HepG2 (cell line): ENCODE measurements at regions not wholly inside any gene's neighbourhood (a gene's known extent, or its start where the extent isn't known, plus 50 kb on each side); places are given as distances from the start of the nearest gene placed in this dataset.

Experiments
- ATAC-seq: fragments of 200-7000 bp; cut with Tn5 transposase; 3 replicates; pipeline ENCODE4 v1.9.1; 2020; ENCODE audit warnings: mild to moderate bottlenecking, moderate library complexity
- BruUV-seq: library from RNA; stranded (reverse); fragments of 400-500 nt; replicated peaks from 2 replicates; lab custom pipeline; 2021; lab: Mats Ljungman, UMichigan
- CTCF ChIA-PET: fragments of 300-600 bp; formaldehyde crosslinking; extraction: SDS; loops from one replicate; lab custom pipeline; 2021; ENCODE audit warnings: low total read pairs, inconsistent platforms, low intra/inter-chr PET ratio; lab: Yijun Ruan, JAX
- POLR2A ChIA-PET: fragments of 350-600 bp; sonication (Branson Sonifier 250); formaldehyde crosslinking; loops from one replicate; lab custom pipeline; 2020; ENCODE audit warnings: antibody characterized with exemption, inconsistent platforms; lab: Yijun Ruan, JAX
- DNase-seq: peaks from one replicate; pipeline ENCODE4 v3.0.0-alpha.2; 2015; ENCODE audit warnings: low spot score
- FAIRE-seq: peaks from 3 replicates; lab custom pipeline; 2011; peaks lifted over from hg19 to GRCh38; lab: Jason Lieb, UNC
- H2AFZ ChIP-seq: one replicate; pipeline ENCODE4 v1.6.1; 2011; ENCODE audit warnings: low read length, inconsistent platforms
- H3K27ac ChIP-seq: fragments of 300-600 bp; 3 replicates; pipeline ENCODE4 v1.8.0; 2011; ENCODE audit warnings: mixed run types, mild to moderate bottlenecking, mixed read lengths, low read length, inconsistent platforms; ENCODE audit not compliant: insufficient read depth; ENCODE audit errors: extremely low read length
- H3K27me3 ChIP-seq, 2 experiments: fragments of 200-600 bp in 1 of 2; 2 replicates in 1 of 2; 3 replicates in 1 of 2; pipeline versions ENCODE4 v1.6.0 to v1.8.0; 2011; ENCODE audit warnings: low read length in 2 of 2, mild to moderate bottlenecking in 2 of 2, moderate library complexity in 2 of 2, inconsistent platforms in 1 of 2; ENCODE audit not compliant: insufficient read depth in 2 of 2, control insufficient read depth in 1 of 2
- H3K36me3 ChIP-seq, 2 experiments: fragments of 200-600 bp in 1 of 2; replicated peaks in 1 of 2; 2 replicates in 1 of 2; 3 replicates in 1 of 2; pipeline versions ENCODE4 v1.5.1 to v1.8.0; 2011; ENCODE audit warnings: low read length in 2 of 2, inconsistent platforms in 1 of 2; ENCODE audit not compliant: insufficient read depth in 2 of 2, control insufficient read depth in 1 of 2
- H3K4me1 ChIP-seq: 2 replicates; pipeline ENCODE4 v1.5.1; 2012; ENCODE audit warnings: low read length, inconsistent platforms; ENCODE audit not compliant: insufficient read depth
- H3K4me2 ChIP-seq: 2 replicates; pipeline ENCODE4 v1.6.0; 2011; ENCODE audit warnings: low read depth, low read length, inconsistent platforms
- H3K4me3 ChIP-seq, 3 experiments: fragments of 200-600 bp in 1 of 3; sonication (generic), shearing (Covaris generic) in 1 of 3; replicated peaks in 1 of 3; 2 replicates each; pipeline ENCODE4 v1.5.1; 2011 to 2016; ENCODE audit warnings: low read length in 3 of 3, inconsistent platforms in 2 of 3, low read depth in 2 of 3, mild to moderate bottlenecking in 2 of 3, control low read depth in 1 of 3, mixed read lengths in 1 of 3; ENCODE audit not compliant: insufficient read depth in 1 of 3
- H3K79me2 ChIP-seq: one replicate; pipeline ENCODE4 v1.6.1; 2011; ENCODE audit warnings: low read length, inconsistent platforms; ENCODE audit not compliant: insufficient read depth
- H3K9ac ChIP-seq: 2 replicates; pipeline ENCODE4 v1.6.0; 2011; ENCODE audit warnings: mild to moderate bottlenecking, low read depth, low read length, inconsistent platforms; ENCODE audit not compliant: insufficient read depth
- H3K9me3 ChIP-seq: 2 replicates; pipeline ENCODE4 v1.5.1; 2012; ENCODE audit warnings: mild to moderate bottlenecking, low read length
- H4K20me1 ChIP-seq: 2 replicates; pipeline ENCODE4 v1.6.0; 2011; ENCODE audit warnings: inconsistent platforms, mild to moderate bottlenecking, low read length, moderate library complexity; ENCODE audit not compliant: insufficient read depth
- ATF7 ChIP-seq, 2 experiments: fragments of 450-650 bp in 1 of 2; sonication (generic) in 1 of 2; formaldehyde crosslinking in 1 of 2; IDR thresholded peaks; 2 replicates each; pipeline versions ENCODE4 v1.4.0 to v1.6.1; 2016 to 2020; ENCODE audit warnings: antibody characterized with exemption in 1 of 2, mild to moderate bottlenecking in 1 of 2, missing genetic modification reagents in 1 of 2
- FOXA1 ChIP-seq, 2 experiments: fragments of 450-650 bp in 1 of 2; sonication (generic) in 1 of 2; formaldehyde crosslinking in 1 of 2; IDR thresholded peaks; 2 replicates each; pipeline versions ENCODE4 v1.4.0 to v1.6.1; 2016 to 2020; ENCODE audit warnings: missing genetic modification reagents in 1 of 2
- HNRNPK ChIP-seq: fragments of 200-400 bp; formaldehyde crosslinking; IDR thresholded peaks from 2 replicates; pipeline ENCODE4 v1.6.1; 2018; ENCODE audit warnings: low read length, low read depth, moderate library complexity, mild to moderate bottlenecking; ENCODE audit not compliant: poor library complexity, severe bottlenecking
- ISX ChIP-seq: sonication (generic); formaldehyde crosslinking; conservative IDR thresholded peaks from 2 replicates; pipeline ENCODE4 v1.5.0; 2020; ENCODE audit warnings: missing genetic modification reagents
- KMT2A ChIP-seq: sonication (generic); formaldehyde crosslinking; IDR thresholded peaks from 2 replicates; pipeline ENCODE4 v1.4.0; 2020; ENCODE audit warnings: missing genetic modification reagents
- MAFF ChIP-seq: IDR thresholded peaks from 2 replicates; pipeline ENCODE4 v1.6.1; 2011; ENCODE audit warnings: low read depth, low read length, improper control_type of control experiment
- MTERF4 ChIP-seq: sonication (generic); formaldehyde crosslinking; IDR thresholded peaks from 2 replicates; pipeline ENCODE4 v1.8.0; 2023; ENCODE audit warnings: mild to moderate bottlenecking, missing genetic modification reagents
- NBN ChIP-seq: fragments of 450-650 bp; conservative IDR thresholded peaks from 2 replicates; pipeline ENCODE4 v1.6.1; 2017
- NR2F2 ChIP-seq: IDR thresholded peaks from 2 replicates; pipeline ENCODE4 v1.6.1; 2012; ENCODE audit warnings: low read depth, inconsistent platforms, borderline replicate concordance
- RAD21 ChIP-seq: fragments of 450-650 bp; formaldehyde crosslinking; IDR thresholded peaks from 2 replicates; pipeline ENCODE4 v1.5.0; 2020; ENCODE audit warnings: mild to moderate bottlenecking
- RBAK ChIP-seq: sonication (generic); formaldehyde crosslinking; IDR thresholded peaks from 2 replicates; pipeline ENCODE4 v1.5.1; 2020; ENCODE audit warnings: mild to moderate bottlenecking, missing genetic modification reagents
- RBM22 ChIP-seq: fragments of 200-400 bp; formaldehyde crosslinking; optimal IDR thresholded peaks from 2 replicates; pipeline ENCODE3; 2017; ENCODE audit warnings: mild to moderate bottlenecking, low read length, moderate library complexity
- TCF7 ChIP-seq: sonication (generic); IDR thresholded peaks from 2 replicates; pipeline ENCODE4 v1.6.1; 2016; ENCODE audit warnings: antibody characterized with exemption, low read depth
- TSC22D2 ChIP-seq: sonication (generic); formaldehyde crosslinking; IDR thresholded peaks from 2 replicates; pipeline ENCODE4 v1.5.1; 2020; ENCODE audit warnings: missing genetic modification reagents, mild to moderate bottlenecking, borderline replicate concordance
- ZNF292 ChIP-seq: sonication (generic); formaldehyde crosslinking; IDR thresholded peaks from 2 replicates; pipeline ENCODE4 v1.8.1; 2022; ENCODE audit warnings: mild to moderate bottlenecking, low read depth, missing genetic modification reagents, borderline replicate concordance
- ZNF567 ChIP-seq: sonication (generic); formaldehyde crosslinking; IDR thresholded peaks from 2 replicates; pipeline ENCODE4 v1.8.1; 2023; ENCODE audit warnings: mild to moderate bottlenecking, missing genetic modification reagents, borderline replicate concordance
- ZNF709 ChIP-seq: sonication (generic); formaldehyde crosslinking; IDR thresholded peaks from 2 replicates; pipeline ENCODE4 v1.5.0; 2020; ENCODE audit warnings: mild to moderate bottlenecking, missing genetic modification reagents
- ZNF776 ChIP-seq: sonication (generic); formaldehyde crosslinking; IDR thresholded peaks from 2 replicates; pipeline ENCODE4 v1.4.0; 2020; ENCODE audit warnings: mild to moderate bottlenecking, missing genetic modification reagents
- WGBS: methylation state at CpG from one replicate; pipeline ENCODE4 v1.1.6; 2017; ENCODE audit warnings: low lambda C conversion rate; 5-methylcytosine and 5-hydroxymethylcytosine counted together
- in situ Hi-C: cut with HindIII; loops from 2 replicates; pipeline ENCODE4 v1.10.0; 2017; ENCODE audit warnings: low pct_unique_long_range_greater_than_20kb; ENCODE audit not compliant: extremely low pct_ligation_motif_present
- intact Hi-C: fragments of 100-400 bp; cut with micrococcal nuclease; formaldehyde crosslinking; loops from one replicate; pipeline ENCODE4 v1.10.0; 2022; ENCODE audit not compliant: unreplicated experiment
- TF ChIP-seq, protein P1 (sequence below): sonication (generic); formaldehyde crosslinking; IDR thresholded peaks from 2 replicates; pipeline ENCODE4 v1.5.0; 2020; ENCODE audit warnings: mild to moderate bottlenecking, missing genetic modification reagents, borderline replicate concordance

DNA sequence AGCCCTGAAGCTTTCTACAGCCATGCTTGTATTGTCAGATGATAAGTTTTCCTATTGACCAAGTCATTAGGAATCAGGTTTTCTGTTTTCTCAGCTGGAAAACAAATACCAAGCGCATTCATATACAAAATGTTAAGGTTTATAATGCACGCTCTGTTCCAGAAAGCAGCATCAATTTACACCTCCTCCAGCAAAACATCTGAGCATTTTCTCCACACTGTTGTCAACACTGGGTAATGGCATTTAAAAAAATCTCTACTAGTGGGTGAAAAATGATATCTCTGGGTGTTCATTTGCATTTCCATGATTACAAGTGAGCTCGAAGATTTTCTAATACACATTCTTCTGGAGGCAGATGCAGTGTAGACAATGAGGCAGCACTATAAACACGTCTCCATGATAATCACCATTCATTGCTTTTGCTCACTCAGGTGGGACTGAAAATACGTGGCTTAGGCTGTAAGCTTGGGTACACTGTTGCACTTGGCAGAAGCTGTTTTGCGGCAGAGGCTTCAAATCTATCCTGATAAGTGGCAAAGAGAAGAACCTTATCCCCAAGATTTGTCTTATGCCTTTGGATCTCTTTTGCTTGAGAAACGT is 114.8 kb upstream of the PLPP4 start (continued):
- TF ChIP-seq RAD21: no peak
- TF ChIP-seq NBN: no peak

DNA sequence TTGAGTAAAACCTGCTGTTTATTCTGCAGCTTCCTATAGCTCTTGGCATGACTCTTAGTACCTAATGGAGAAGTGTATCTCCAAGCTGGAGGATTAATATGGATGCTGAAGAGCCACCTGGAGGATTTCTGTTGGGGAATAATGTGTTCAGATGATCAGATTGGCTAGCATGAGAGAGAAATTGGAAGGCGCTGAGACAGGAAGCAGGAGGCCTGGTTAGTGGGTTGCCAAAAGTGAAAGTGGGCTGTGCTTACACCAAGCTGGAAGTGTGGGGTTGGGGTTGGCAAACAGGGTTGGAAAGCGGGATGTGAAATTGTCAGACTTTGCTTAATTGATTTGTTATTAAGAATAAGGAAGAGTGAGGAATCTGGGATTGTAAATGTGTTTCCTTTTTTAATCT is 111.8 kb upstream of the PLPP4 start:
- intact Hi-C loops (loop anchor here (5.0 kb wide), 1 partner anchor 738 kb away; no protein-coding TSS in a partner anchor), in situ Hi-C loops (loop anchor here (25.0 kb wide), 1 partner anchor 658 kb away; no protein-coding TSS in a partner anchor)
- CTCF ChIA-PET: no interaction called here
- Histone ChIP-seq H3K27ac (no peak overlapping the region), H3K9me3 (no peaks in the 10 kb centered on the region), H3K4me3 (no peak overlapping the region), H3K9ac (no peak overlapping the region), H3K4me2 (no peak overlapping the region), H3K27me3 (no peaks in the 10 kb centered on the region; a peak in 1 of 5 replicates), H3K4me1 (no peaks in the 10 kb centered on the region), H4K20me1 (no peaks in the 10 kb centered on the region), H3K79me2 (no peaks in the 10 kb centered on the region), H2AFZ (no peak overlapping the region), H3K36me3 (no peaks in the 10 kb centered on the region)
- DNase-seq (no peak), ATAC-seq (no peak), FAIRE-seq (no peak)
- POLR2A ChIA-PET: no interaction called here
- 16% methylated on average over 2 of the region's 2 CpGs for WGBS
- TF ChIP-seq RBAK: no peak
- TF ChIP-seq ISX (CRISPR knock-in tag): no peak
- TF ChIP-seq RAD21: no peak
- TF ChIP-seq ZNF709 (CRISPR knock-in tag): no peak
- TF ChIP-seq ZNF776 (CRISPR knock-in tag): no peak
- TF ChIP-seq, protein P1, sequence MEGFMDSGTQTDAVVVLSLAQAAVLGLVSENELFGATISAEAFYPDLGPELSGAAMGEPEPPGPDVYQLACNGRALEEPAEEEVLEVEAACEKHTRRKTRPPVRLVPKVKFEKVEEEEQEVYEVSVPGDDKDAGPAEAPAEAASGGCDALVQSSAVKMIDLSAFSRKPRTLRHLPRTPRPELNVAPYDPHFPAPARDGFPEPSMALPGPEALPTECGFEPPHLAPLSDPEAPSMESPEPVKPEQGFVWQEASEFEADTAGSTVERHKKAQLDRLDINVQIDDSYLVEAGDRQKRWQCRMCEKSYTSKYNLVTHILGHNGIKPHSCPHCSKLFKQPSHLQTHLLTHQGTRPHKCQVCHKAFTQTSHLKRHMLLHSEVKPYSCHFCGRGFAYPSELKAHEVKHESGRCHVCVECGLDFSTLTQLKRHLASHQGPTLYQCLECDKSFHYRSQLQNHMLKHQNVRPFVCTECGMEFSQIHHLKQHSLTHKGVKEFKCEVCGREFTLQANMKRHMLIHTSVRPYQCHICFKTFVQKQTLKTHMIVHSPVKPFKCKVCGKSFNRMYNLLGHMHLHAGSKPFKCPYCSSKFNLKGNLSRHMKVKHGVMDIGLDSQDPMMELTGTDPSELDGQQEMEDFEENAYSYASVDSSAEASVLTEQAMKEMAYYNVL (CRISPR knock-in tag): no peak
- TF ChIP-seq TSC22D2 (CRISPR knock-in tag): no peak
- TF ChIP-seq NR2F2: no peak
- TF ChIP-seq HNRNPK: no peak
- TF ChIP-seq ATF7 (IDR thresholded peaks at IDR 0.05): no peak
- TF ChIP-seq ATF7 (CRISPR knock-in tag; IDR thresholded peaks at IDR 0.05): no peak
- no peak for TF ChIP-seq ZNF292
- no peak for TF ChIP-seq ZNF567 (CRISPR knock-in tag)
- no peak for TF ChIP-seq MAFF
- TF ChIP-seq RBM22: no peak
- no peak for TF ChIP-seq MTERF4 (CRISPR knock-in tag)
- no peak for TF ChIP-seq TCF7
- TF ChIP-seq FOXA1 (IDR thresholded peaks at IDR 0.05): no peak
- TF ChIP-seq FOXA1 (CRISPR knock-in tag; IDR thresholded peaks at IDR 0.05): no peak
- TF ChIP-seq KMT2A: no peak
- BruUV-seq: no TSS peak
